HG03521 (cell line): ENCODE measurements at regions not wholly inside any gene's neighbourhood (a gene's known extent, or its start where the extent isn't known, plus 50 kb on each side); places are given as distances from the start of the nearest gene placed in this dataset.

Experiments
- ATAC-seq: cut with Tn5 transposase; IDR thresholded peaks from one replicate; pipeline ENCODE4 v1.9.1; 2021; ENCODE audit warnings: mild to moderate bottlenecking, moderate library complexity; ENCODE audit not compliant: unreplicated experiment

- ATAC-seq, result no peak
These were observed 160.1 kb downstream of the MFSD1 start for GRCh38 chr3:158961911-158962310.

GRCh38 chr3:158970006-158970405 is 168.2 kb downstream of the MFSD1 start:
- no peak for ATAC-seq

GRCh38 chr3:158974904-158975303 is 173.1 kb downstream of the MFSD1 start:
- no peak for ATAC-seq

GRCh38 chr3:158976966-158977365 is 175.1 kb downstream of the MFSD1 start:
- ATAC-seq, result no peak

- no peak for ATAC-seq
These were observed 175.6 kb downstream of the MFSD1 start for GRCh38 chr3:158977497-158977896.

GRCh38 chr3:158983216-158984099 is 181.6 kb downstream of the MFSD1 start:
- no peak for ATAC-seq

GRCh38 chr3:158991146-158991705 is 189.4 kb downstream of the MFSD1 start:
- no peak for ATAC-seq

GRCh38 chr3:158992463-158992862 is 190.6 kb downstream of the MFSD1 start:
- ATAC-seq, result no peak

GRCh38 chr3:158994386-158994785 is 192.5 kb downstream of the MFSD1 start:
- no peak for ATAC-seq

GRCh38 chr3:159001711-159002110 is 199.9 kb downstream of the MFSD1 start:
- no peak for ATAC-seq

GRCh38 chr3:159005137-159005536 is 203.3 kb downstream of the MFSD1 start:
- ATAC-seq, result no peak

GRCh38 chr3:159007331-159007730 is 205.5 kb downstream of the MFSD1 start:
- ATAC-seq, result no peak

GRCh38 chr3:159008401-159008800 is 206.5 kb downstream of the MFSD1 start:
- ATAC-seq, result no peak

- ATAC-seq, result no peak
These were observed 216.5 kb downstream of the MFSD1 start for GRCh38 chr3:159018341-159018740.

- ATAC-seq, result no peak
These were observed 223.9 kb downstream of the MFSD1 start for GRCh38 chr3:159025733-159026132.

GRCh38 chr3:159026510-159026909 is 224.7 kb downstream of the MFSD1 start:
- ATAC-seq, result no peak

GRCh38 chr3:159028706-159029105 is 226.9 kb downstream of the MFSD1 start:
- no peak for ATAC-seq

- peak; percentile 70 for ATAC-seq
These were observed 227.6 kb downstream of the MFSD1 start for GRCh38 chr3:159029306-159030026.

GRCh38 chr3:159030138-159030670 is 228.3 kb downstream of the MFSD1 start:
- no peak for ATAC-seq

GRCh38 chr3:159030886-159031679 is 229.2 kb downstream of the MFSD1 start:
- no peak for ATAC-seq

GRCh38 chr3:159032311-159032710 is 230.5 kb downstream of the MFSD1 start:
- no peak for ATAC-seq
